H9 (cell line): ENCODE measurements at regions not wholly inside any gene's neighbourhood (a gene's known extent, or its start where the extent isn't known, plus 50 kb on each side); places are given as distances from the start of the nearest gene placed in this dataset.

Source experiments
- DNase-seq: peaks from one replicate; pipeline ENCODE4 v3.0.0-alpha.2; 2017
- H2AFZ ChIP-seq: one replicate; pipeline ENCODE4 v1.6.1; 2013; ENCODE audit warnings: mild to moderate bottlenecking, low read length, control low read depth, moderate library complexity
- H2AK5ac ChIP-seq: 2 replicates; pipeline ENCODE4 v1.6.1; 2013; ENCODE audit warnings: low read length, control low read depth, mixed read lengths; ENCODE audit not compliant: insufficient read length
- H2BK120ac ChIP-seq: one replicate; pipeline ENCODE4 v1.6.1; 2013; ENCODE audit warnings: low read depth, mild to moderate bottlenecking, low read length, control low read depth, inconsistent platforms; ENCODE audit not compliant: poor library complexity, severe bottlenecking
- H2BK12ac ChIP-seq: 2 replicates; pipeline ENCODE4 v1.6.1; 2013; ENCODE audit warnings: low read length, control low read depth, mixed read lengths, low read depth; ENCODE audit not compliant: insufficient read length
- H2BK15ac ChIP-seq: 2 replicates; pipeline ENCODE4 v1.6.1; 2013; ENCODE audit warnings: low read depth, low read length, control low read depth
- H2BK20ac ChIP-seq: one replicate; pipeline ENCODE4 v1.6.1; 2013; ENCODE audit warnings: low read depth, mild to moderate bottlenecking, low read length, control low read depth, inconsistent platforms; ENCODE audit not compliant: poor library complexity, severe bottlenecking
- H2BK5ac ChIP-seq: 2 replicates; pipeline ENCODE4 v1.6.1; 2013; ENCODE audit warnings: low read length, control low read depth, mixed read lengths; ENCODE audit not compliant: insufficient read length
- H3K14ac ChIP-seq: 2 replicates; pipeline ENCODE4 v1.6.1; 2013; ENCODE audit warnings: low read length, control low read depth; ENCODE audit not compliant: insufficient read depth
- H3K18ac ChIP-seq: 2 replicates; pipeline ENCODE4 v1.6.1; 2013; ENCODE audit warnings: low read depth, mild to moderate bottlenecking, mixed read lengths, low read length, control low read depth; ENCODE audit not compliant: insufficient read length
- H3K23ac ChIP-seq: 2 replicates; pipeline ENCODE4 v1.6.1; 2013; ENCODE audit warnings: low read length, control low read depth, mixed read lengths, low read depth; ENCODE audit not compliant: insufficient read length
- H3K23me2 ChIP-seq: 2 replicates; pipeline ENCODE4 v1.6.1; 2013; ENCODE audit warnings: low read depth, mild to moderate bottlenecking, mixed read lengths, low read length, control low read depth; ENCODE audit not compliant: insufficient read length, poor library complexity, severe bottlenecking
- H3K27ac ChIP-seq: 2 replicates; pipeline ENCODE4 v1.5.1; 2013; ENCODE audit warnings: low read length, control low read depth, mixed read lengths, low read depth; ENCODE audit not compliant: insufficient read length
- H3K27me3 ChIP-seq: 2 replicates; pipeline ENCODE4 v1.6.1; 2013; ENCODE audit warnings: low read length, control low read depth, inconsistent platforms; ENCODE audit not compliant: insufficient read depth
- H3K4ac ChIP-seq: 2 replicates; pipeline ENCODE4 v1.6.1; 2013; ENCODE audit warnings: low read depth, mild to moderate bottlenecking, control low read depth, inconsistent platforms, low read length, moderate library complexity
- H3K4me1 ChIP-seq: 2 replicates; pipeline ENCODE4 v1.6.1; 2013; ENCODE audit warnings: low read length, control low read depth, inconsistent platforms; ENCODE audit not compliant: insufficient read depth
- H3K4me2 ChIP-seq: 2 replicates; pipeline ENCODE4 v1.6.1; 2013; ENCODE audit warnings: low read length, control low read depth, mixed read lengths; ENCODE audit not compliant: insufficient read length, insufficient read depth
- H3K56ac ChIP-seq: 2 replicates; pipeline ENCODE4 v1.6.1; 2013; ENCODE audit warnings: low read depth, mild to moderate bottlenecking, mixed read lengths, low read length, control low read depth; ENCODE audit not compliant: insufficient read length
- H3K79me1 ChIP-seq: 2 replicates; pipeline ENCODE4 v1.6.1; 2013; ENCODE audit warnings: low read depth, mild to moderate bottlenecking, moderate library complexity, low read length, control low read depth, inconsistent platforms; ENCODE audit not compliant: insufficient read depth, poor library complexity, severe bottlenecking
- H3K79me2 ChIP-seq: 2 replicates; pipeline ENCODE4 v1.6.1; 2013; ENCODE audit warnings: low read length, control low read depth, inconsistent platforms; ENCODE audit not compliant: insufficient read depth
- H3K9ac ChIP-seq: 2 replicates; pipeline ENCODE4 v1.6.1; 2013; ENCODE audit warnings: low read length, control low read depth, mixed read lengths; ENCODE audit not compliant: insufficient read length; ENCODE audit errors: extremely low read depth
- H3K9me3 ChIP-seq: one replicate; pipeline ENCODE4 v1.6.1; 2013; ENCODE audit warnings: low read depth, low read length, inconsistent platforms; ENCODE audit not compliant: control insufficient read depth
- H3T11ph ChIP-seq: one replicate; pipeline ENCODE4 v1.6.1; 2013; ENCODE audit warnings: mild to moderate bottlenecking, low read length, control low read depth, inconsistent platforms
- H4K20me1 ChIP-seq: one replicate; pipeline ENCODE4 v1.6.1; 2013; ENCODE audit not compliant: control insufficient read depth, insufficient read length, insufficient read depth
- H4K5ac ChIP-seq: 2 replicates; pipeline ENCODE4 v1.6.1; 2013; ENCODE audit warnings: low read depth, mild to moderate bottlenecking, mixed read lengths, low read length, control low read depth; ENCODE audit not compliant: insufficient read length
- H4K8ac ChIP-seq: replicated peaks from 2 replicates; pipeline ENCODE4 v1.6.1; 2013; ENCODE audit warnings: low read length, control low read depth, mixed read lengths, low read depth; ENCODE audit not compliant: insufficient read length
- H4K91ac ChIP-seq: 2 replicates; pipeline ENCODE4 v1.6.1; 2013; ENCODE audit warnings: low read depth, mild to moderate bottlenecking, moderate library complexity, mixed read lengths, low read length, control low read depth; ENCODE audit not compliant: insufficient read length
- H3K27ac Mint-ChIP-seq, 3 experiments: 2 replicates in 2 of 3; 3 replicates in 1 of 3; pipeline ENCODE4 v1.8.0; 2020 to 2021; ENCODE audit warnings: mixed read lengths in 3 of 3, mild to moderate bottlenecking in 1 of 3, moderate library complexity in 1 of 3
- H3K27me3 Mint-ChIP-seq: 2 replicates; pipeline ENCODE4 v1.8.0; 2021; ENCODE audit warnings: low read depth, mild to moderate bottlenecking, moderate library complexity, mixed read lengths
- H3K36me3 Mint-ChIP-seq, 3 experiments: 2 replicates in 2 of 3; 3 replicates in 1 of 3; pipeline ENCODE4 v1.8.0; 2020 to 2021; ENCODE audit warnings: low read depth in 3 of 3, mixed read lengths in 3 of 3; ENCODE audit not compliant: insufficient read depth in 1 of 3
- H3K4me1 Mint-ChIP-seq, 2 experiments: 2 replicates each; pipeline ENCODE4 v1.8.0; 2020; ENCODE audit warnings: mixed read lengths in 2 of 2
- H3K4me3 Mint-ChIP-seq, 2 experiments: 2 replicates in 1 of 2; 3 replicates in 1 of 2; pipeline ENCODE4 v1.8.0; 2020 to 2021; ENCODE audit warnings: mild to moderate bottlenecking in 2 of 2, mixed read lengths in 2 of 2, moderate library complexity in 1 of 2
- H3K9me3 Mint-ChIP-seq, 2 experiments: 2 replicates in 1 of 2; 3 replicates in 1 of 2; pipeline ENCODE4 v1.8.0; 2020; ENCODE audit warnings: mild to moderate bottlenecking in 2 of 2, mixed read lengths in 2 of 2, moderate library complexity in 1 of 2
- CTCF ChIP-seq: fragments of 200-600 bp; sonication (generic); conservative IDR thresholded peaks from 3 replicates; pipeline ENCODE4 v1.8.0; 2021; ENCODE audit warnings: antibody characterized with exemption, mild to moderate bottlenecking
- WGBS: extraction: QIAGEN DNeasy Blood & Tissue Kit; methylation state at CpG from one replicate; pipeline ENCODE4 v1.1.7; 2013; ENCODE audit warnings: missing lambda C conversion rate, low lambda C conversion rate, mixed read lengths; ENCODE audit not compliant: insufficient read length; ENCODE audit errors: extremely low coverage; 5-methylcytosine and 5-hydroxymethylcytosine counted together

GRCh38 chr5:109612278-109612905, 77.3 kb upstream of the MAN2A1 start:
- H3K4me1 Mint-ChIP-seq = peaks cover 0 to 3% of the 10 kb centered on the region in 2 experiments; a peak in 2 of 4 replicates

More at GRCh38 chr5:109612278-109612905, 77.3 kb upstream of the MAN2A1 start:
- no peak overlapping the region for H3K56ac ChIP-seq
- H2AFZ ChIP-seq = no peak overlapping the region
- no peaks in the 10 kb centered on the region for H3K27me3 ChIP-seq
- no peak overlapping the region for H3K27ac ChIP-seq
- WGBS = no CpG with 5 or more reads among the region's 6 CpGs
- H3K9me3 Mint-ChIP-seq = no peaks in the 10 kb centered on the region
- H3T11ph ChIP-seq = no peak overlapping the region
- no peak overlapping the region for H3K27ac Mint-ChIP-seq
- no peak overlapping the region for H3K4me2 ChIP-seq
- no peak overlapping the region for H3K14ac ChIP-seq
- H2BK15ac ChIP-seq = no peak overlapping the region
- H4K20me1 ChIP-seq = no peaks in the 10 kb centered on the region
- no peak overlapping the region for H3K18ac ChIP-seq
- no peak overlapping the region for H4K91ac ChIP-seq
- no peaks in the 10 kb centered on the region for H3K4me1 ChIP-seq
- H4K8ac ChIP-seq = no peak overlapping the region
- no peaks in the 10 kb centered on the region; the same call in 1 of the 2 replicates for H3K27me3 Mint-ChIP-seq
- H2BK20ac ChIP-seq = no peak overlapping the region
- H3K23me2 ChIP-seq = no peaks in the 10 kb centered on the region
- no peak overlapping the region for H3K23ac ChIP-seq
- H3K79me2 ChIP-seq = no peaks in the 10 kb centered on the region
- no peak overlapping the region for H3K4ac ChIP-seq
- H3K9ac ChIP-seq = no peak overlapping the region
- no peak for TF ChIP-seq CTCF
- no peak overlapping the region for H2BK12ac ChIP-seq
- no peak overlapping the region for H2BK5ac ChIP-seq
- no peak for DNase-seq
- H2AK5ac ChIP-seq = no peak overlapping the region
- H4K5ac ChIP-seq = no peak overlapping the region
- no peak overlapping the region for H3K4me3 Mint-ChIP-seq
- H3K9me3 ChIP-seq = no peaks in the 10 kb centered on the region
- H3K79me1 ChIP-seq = no peaks in the 10 kb centered on the region
- H2BK120ac ChIP-seq = no peak overlapping the region
- H3K36me3 Mint-ChIP-seq = no peaks in the 10 kb centered on the region
